HG02759 (cell line): ENCODE measurements at regions not wholly inside any gene's neighbourhood (a gene's known extent, or its start where the extent isn't known, plus 50 kb on each side); places are given as distances from the start of the nearest gene placed in this dataset.

Experiments used
- ATAC-seq: cut with Tn5 transposase; IDR thresholded peaks from one replicate; pipeline ENCODE4 v1.9.1; 2021; ENCODE audit warnings: mild to moderate bottlenecking, moderate library complexity; ENCODE audit not compliant: unreplicated experiment

DNA sequence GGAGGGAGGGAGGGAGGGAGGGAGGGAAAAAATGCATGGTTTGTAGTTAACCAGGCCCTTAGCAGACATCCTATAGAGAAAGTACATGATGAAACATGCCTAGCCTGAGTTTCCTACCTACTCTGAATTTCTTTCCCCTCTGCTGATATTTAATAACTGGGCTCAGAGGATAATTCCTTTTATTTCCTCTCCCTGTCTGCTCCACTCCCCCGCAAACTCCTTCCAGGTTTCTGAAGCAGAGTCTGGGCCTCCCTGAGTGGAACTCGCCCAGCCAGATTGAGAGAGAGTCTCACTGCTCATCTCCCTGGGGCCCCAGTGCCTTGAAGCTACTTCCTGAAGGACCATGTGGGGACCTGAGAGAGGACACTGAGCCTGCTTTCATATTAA, 111.9 kb upstream of the SLC44A3 start:
- ATAC-seq = no peak

DNA sequence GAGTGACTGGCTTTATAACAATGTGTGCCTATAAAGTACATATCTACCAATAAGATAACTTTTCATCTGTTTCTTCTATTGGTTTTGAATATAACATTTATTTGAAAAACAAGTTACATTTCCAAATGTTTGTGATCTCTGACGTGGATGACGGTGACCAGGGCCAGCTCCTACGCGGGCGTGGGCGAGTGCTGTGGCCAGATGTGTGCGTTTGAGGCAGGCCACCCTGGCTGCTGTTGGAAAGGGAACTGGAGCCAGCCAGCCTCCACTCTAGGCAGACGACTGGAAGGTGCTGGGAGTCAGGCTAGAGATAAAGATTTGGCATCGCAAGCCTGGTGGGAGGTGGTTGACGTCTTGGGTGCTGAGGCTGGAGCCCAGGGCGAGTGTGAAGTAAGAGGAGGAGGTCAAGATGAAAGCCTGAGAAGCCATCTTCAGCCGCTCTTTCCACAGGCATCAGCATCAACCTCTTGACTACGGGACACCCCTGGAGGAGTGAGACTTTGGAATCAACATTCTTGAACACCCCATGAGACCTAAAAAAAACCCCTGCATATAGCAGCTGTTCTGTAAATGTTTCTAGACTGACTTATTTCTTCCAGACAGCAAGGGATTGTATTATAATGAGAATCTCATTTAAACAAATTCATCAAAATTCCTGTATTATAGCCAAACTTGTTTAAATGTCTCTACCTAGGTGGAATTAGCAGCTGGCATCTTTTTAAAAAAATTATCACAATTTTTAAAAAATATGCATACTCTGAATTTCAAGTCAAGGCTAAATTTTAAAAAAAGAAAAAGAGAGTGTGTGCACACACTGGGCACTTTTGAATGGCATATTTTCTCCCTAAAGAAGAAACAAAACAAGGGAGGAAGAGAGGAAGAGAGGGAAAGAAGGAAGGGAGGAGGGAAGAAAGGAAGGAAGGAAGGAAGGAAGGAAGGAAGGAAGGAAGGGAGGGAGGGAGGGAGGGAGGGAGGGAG, 112.5 kb upstream of the SLC44A3 start:
- ATAC-seq = no peak

DNA sequence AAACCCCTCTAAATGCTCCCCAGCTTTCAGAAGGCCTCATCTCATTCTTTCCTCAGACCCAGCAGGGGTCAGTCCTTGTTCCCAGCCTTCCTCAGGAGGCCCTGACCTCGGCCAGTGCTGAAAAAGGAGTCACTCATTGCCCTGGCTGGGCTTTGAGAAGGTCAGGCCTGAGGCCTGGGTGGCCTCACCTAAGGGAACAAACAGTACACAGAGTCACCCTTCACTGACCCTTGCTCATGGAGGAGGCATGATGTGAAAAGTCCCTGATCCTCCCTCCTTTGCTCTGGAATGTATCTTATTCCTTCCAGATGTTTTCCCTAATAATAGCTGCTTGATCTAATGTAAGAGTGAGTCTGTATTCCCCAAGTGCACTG, 117.7 kb upstream of the SLC44A3 start:
- no peak for ATAC-seq

DNA sequence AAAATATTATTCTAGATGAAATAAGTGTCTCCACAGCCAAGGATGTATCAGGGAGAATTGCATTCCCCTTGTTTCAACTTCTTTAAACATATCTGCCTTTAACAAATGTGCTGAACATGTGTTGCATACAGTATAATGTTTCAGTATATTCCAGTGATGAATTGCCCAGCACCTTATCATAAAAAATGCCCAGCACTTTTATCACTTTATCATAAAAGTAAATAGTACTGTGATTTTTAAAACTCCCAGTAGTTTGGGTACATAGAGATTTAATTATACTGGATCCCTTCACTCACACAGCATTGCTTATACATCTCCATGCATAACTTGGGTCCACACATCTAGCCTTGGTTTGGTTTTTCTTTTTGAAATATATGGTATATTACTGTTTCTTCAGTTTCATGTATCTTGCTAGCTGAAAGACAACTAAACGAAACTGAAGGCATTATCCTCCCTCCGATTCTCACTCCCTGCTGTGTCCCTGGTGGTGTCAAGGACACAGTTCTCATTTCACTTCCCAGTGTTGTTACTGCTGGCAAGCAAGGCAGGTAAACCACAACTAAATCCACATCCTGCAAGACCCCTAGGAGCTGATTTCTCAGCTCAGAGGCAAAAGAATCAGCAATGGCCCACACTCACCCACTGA, 118.2 kb upstream of the SLC44A3 start:
- ATAC-seq = no peak

DNA sequence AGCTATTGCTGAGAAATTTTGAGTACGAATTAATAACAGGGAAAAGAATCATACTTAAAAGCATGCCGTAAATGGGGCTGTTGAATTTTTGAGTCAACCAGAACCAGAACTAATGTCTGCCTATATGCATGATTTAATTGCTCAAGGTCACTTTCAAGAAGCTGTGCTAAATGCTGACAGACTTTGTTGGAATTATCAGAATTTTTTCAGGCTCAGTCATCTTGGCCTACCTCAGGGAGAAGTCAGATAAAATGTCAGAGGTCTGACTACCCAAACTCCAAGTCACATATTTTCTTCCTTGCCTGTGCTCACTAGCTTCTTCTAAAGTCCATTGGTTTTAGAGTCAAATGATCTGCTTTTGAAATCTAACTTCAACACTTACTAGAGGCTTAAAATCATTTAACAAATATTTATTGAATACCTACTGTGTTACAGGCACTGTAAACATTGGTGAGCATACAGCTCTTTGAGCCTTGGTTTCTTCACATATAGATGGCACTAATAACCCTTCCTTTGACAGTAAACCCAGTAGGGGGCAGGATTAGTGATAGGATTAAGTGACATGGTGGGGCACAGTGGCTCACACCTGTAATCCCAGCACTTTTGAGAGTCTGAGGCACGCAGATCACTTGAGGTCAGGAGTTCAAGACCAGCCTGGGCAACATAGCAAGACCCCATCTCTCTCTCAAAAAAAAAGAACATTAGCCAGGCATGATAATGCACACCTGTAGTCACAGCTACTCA, 121.2 kb upstream of the SLC44A3 start:
- no peak for ATAC-seq

DNA sequence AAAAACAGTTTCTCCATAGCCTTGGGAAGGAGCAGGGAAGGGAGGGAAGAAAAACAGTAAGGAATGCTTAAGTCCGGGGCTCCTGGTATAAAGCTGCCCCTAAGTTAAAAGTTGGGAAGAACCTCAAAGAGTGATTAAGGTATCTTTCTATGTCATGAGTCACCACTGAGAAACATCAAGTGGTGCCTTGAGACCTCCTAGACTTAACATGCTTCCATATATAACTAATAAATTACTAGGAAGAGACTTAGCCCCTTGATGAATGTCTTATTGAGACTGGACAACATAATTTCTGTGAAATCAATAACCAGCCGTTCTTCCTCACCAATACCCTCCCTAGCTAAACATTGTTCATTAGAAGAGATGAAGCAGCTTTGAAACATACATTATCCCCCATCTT, 121.8 kb upstream of the SLC44A3 start:
- ATAC-seq = no peak

DNA sequence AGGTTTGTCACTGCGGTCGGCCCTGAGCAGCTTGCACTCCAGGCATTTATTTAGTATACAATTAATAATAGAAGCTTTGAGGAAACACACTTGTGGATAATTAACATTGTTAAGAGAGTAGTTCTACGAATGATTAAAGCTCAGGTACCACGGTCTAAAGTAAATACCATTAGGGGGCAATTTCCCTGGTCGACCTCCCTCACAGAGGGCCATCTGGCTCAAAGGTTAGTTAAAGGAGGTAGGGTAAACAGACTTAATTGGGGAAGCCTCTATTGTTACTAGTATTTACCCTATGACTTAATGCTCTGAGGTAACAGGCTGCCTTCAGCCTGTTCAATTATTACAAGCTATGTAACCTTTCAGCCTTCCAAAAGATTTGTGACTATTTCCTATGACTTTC, 122.3 kb upstream of the SLC44A3 start:
- ATAC-seq = no peak

DNA sequence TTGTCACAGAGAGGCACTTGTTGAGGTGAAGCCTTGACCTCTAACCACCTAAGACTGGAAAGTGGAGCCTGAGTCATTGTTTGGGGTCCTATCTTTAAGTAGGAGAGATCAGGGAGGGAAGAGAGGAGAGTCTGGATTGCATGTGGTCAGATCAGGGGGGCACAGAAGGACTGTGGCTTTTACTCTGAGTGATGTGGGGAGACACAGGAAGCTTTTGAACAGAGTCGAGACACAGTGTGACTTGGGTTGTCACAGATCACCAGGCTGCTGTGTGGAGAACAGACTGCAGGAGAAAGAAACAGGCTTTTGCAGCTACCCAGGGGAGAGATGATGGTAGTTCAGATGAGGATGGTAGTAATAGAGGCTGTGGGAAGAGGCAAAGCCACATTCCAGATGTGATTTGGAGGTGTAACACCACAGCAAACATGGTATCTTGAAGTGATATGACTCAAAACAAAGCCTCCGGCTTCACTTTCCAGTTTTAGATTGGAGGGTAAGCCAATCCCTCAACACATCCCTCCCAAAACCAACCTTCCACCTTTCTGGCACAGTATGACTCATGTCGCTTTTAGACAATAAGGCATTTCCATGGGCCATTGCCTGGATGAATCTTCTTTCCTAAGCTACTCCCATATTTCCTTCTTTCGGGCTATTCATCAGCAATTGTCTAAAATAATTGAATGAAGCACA, 125.8 kb upstream of the SLC44A3 start:
- no peak for ATAC-seq

DNA sequence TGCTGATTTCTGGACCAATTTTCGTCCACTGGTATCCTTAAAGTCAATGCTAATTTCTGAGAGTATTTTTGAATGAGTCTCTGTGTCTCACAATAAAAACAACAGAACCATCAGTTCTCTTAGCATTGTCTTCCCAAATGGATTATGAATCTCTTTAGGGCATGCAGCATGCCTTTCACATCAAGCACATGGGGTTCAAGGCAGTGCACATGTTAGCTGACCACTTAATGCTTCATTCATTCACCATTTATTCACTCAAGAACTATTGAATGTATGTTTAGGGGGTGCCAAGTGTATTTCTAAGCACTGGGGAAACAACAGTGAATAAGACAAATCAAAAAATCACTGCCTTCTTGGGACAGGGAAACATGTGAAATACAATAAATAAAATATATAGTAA, 126.7 kb upstream of the SLC44A3 start:
- no peak for ATAC-seq

DNA sequence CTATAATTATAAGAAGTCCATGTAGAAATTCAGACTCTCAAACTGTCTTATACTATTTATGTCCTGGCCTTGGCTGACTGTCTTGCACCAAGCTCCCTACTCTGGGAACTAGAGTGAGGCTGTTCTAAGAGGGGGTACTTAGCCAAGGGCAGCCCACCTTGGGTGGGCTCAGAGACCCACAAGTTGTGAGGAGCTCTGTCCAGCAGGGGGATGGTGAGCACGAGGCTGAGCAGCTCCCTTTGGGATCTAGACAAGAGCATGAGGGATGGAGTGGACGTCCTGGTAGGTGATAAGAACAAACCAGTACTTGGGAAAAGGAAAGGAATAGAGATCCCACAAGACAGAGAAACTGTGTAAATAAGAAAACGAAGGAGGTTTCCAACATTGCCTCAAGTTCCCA, 127.1 kb upstream of the SLC44A3 start:
- no peak for ATAC-seq

DNA sequence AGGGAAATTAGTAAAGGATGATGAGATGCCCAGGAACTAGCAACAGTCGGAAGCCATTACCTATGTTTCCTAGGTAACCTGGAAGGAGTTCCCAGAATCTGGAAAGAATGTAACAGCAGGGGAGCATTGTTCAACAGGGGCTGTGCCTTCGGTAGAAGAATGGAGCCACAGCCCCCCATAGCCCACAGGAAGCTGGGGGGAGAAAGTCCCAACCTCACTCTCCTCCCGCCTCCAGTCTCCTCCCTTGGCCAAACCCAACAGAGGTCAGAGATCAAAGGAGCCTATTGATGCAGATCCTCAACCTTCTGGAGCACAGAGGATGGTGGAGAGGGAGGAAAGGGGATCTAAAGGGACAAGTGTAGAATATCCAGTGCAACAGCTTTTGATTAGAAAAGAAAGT, 131.5 kb upstream of the SLC44A3 start:
- ATAC-seq = no peak

DNA sequence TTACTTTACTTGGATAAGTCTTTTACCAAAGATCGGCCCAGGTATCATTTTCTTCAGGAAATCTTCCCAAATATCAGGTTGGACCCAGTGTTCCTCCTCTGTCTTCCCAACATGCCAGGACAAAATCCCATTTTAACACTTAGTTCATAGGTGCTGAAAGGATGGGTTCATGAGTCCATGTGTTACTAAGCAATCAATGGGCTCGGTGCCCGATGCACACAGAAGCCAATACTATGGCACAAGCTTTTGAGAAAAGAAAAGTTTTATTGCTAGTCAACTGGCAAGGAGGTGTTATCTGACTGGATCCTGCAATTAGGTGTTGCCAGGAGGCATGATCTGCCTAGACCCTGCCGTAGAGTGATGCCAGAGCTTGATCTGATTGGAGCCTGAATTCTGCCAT, 133.3 kb upstream of the SLC44A3 start:
- ATAC-seq = no peak

DNA sequence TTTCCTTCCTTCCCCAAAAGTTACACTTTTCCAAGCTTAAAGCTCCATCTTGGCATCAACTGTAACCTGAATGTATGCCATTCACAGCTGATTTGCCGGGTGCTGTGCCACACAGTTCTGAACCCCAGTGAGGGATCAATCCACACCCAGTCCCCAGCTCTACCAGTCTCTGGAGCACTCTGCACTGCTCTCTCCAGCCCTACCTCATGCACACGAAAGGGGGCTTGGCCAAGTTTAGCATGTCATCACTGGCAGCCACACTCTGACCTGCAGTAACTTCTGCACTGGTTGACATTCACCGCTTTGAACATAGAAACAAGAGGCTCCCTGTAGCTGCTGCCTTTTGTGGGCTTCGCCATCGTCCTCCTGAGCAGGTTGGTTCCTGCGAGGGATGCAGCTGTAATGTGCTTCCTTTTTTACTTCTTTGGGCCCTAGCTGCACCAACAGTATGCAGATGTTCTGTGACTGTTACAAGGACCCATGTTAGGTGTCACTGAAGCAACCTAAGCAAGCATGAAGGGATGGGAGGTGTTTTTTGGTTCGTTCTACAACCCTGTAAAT, 135.4 kb upstream of the SLC44A3 start:
- ATAC-seq = no peak

DNA sequence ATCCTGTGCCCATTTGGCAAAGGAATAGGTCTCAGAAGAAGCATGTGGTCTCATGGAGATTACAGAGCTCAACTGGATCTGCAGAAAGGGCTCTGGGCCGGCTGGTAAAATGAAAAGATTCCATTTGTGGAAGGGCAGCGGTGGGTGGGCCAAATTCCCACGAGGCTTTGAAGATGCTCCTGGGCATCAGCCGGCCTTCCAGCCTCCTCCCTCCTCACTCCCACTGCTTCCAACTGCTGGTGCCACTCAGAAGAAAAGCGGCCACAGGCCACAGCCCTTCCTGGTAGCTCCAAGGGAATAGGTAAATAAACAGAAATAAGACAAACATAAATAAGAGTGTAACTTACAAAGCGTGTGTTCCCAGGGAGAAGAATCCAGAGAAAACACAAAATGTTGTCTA, 136.3 kb upstream of the SLC44A3 start:
- no peak for ATAC-seq

DNA sequence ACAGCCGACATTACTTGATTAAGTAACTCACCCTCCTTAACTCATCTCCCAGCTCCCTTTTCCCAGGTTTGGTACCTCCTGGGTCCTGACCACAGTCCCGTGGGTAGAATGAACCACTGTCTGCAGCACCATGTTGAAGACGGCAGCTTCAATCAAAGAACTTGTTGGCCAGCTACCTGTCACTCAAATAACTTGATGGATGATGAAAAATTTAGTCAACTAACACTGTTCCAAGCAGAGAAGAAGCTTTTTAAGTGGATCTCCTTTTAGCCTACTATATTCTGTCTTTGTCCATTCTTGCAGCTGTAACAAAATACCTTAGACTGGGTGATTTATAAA, 138.4 kb upstream of the F3 start:
- no peak for ATAC-seq

DNA sequence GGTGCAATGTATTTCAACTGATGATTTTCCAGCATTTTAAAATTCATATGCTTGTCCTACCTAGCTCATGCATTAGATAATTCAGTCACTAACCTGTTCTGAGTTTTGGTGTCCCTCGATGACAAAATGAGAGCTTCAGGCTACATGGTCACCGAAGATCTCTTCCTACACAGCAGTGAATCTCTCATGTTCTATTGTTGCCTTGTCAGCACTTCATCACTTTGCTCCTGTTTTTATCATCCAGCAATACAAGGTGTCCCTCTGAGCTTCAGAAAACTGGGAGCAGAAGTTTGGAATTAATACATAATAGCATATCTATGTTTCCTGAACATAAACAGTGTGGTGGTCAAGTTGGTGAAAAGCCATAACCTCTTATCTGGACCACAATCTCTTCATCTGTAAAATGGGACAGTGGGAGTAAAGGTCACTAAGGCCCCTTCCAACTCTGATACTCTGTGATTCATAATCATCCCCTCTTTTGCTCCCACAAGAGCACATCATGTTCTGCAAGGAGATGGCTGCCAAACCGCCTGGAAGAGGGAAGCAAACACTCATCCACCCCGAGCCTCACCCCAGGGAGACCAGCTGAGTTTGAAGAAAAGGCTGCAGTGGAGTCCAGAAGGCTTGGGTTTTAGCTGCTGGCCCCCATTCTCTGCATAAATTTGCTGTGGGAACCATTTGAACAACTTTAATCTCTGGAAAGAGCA, 137.9 kb upstream of the F3 start:
- ATAC-seq = no peak

DNA sequence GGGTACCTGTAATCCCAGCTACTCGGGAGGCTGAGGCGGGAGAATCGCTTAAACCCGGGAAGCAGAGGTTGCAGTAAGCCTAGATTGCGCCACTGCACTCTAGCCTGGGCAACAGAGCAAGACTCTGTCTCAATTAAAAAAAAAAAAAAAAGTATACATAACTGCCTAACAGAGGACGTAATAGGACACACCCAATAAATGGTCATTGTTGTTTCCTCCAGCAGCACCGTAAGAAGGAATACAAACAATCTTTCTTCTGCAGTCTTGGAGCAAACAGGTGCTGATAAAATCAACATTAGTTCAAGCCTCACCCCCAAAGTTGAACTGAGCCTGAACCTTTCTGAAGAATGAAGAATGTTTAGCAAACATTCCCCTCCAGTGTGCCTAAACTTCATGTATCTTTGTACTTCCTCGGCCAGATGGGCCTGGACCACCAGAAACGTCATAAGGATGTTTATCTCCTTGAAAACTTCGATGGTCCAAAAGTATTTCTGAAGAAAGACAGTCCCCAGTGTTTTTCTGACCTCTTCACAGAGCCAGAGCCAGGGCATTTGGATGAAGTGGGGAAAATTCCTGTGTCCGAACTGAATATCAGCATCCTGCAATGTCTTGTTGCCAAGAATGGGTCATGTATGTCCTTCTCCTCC, 136.8 kb upstream of the F3 start:
- ATAC-seq = no peak

DNA sequence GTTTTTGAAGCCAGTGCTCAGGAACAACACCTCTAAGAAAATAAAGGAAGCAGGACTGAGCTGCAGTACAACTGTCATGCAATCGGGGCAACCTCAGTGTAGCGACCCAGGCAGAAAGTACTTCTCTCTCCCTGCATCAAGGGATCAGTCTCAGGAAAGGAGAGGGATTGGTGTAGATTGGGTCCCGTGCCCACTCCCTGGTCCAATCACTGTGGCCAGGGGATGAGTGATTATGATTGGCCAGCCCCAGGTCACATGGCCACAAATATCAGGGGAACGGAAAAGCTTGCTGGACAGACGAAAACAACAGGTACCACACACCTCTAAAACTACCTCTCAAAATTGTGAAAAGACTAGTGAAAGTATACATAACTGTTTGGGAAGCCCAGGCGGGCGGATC, 136.2 kb upstream of the F3 start:
- ATAC-seq = no peak

DNA sequence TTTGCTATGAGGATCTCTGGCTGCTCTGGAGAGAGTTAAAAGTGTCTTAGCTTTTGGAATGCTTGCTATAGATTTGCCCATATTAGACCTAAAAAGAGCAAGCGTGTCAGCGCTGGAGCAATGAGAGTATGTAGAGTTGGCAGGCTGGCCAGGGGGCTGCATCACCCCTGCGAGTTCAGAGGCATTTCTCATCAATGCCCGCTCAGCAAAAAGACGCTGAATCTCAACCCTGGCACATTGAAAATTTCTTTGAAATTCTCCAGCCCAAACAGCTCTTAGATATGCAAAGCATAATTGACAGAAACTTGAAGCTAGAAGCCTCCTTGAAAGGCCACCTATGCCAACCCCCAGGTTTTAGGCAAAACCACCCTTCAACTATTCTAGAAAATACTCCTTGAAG, 135.5 kb upstream of the F3 start:
- no peak for ATAC-seq

DNA sequence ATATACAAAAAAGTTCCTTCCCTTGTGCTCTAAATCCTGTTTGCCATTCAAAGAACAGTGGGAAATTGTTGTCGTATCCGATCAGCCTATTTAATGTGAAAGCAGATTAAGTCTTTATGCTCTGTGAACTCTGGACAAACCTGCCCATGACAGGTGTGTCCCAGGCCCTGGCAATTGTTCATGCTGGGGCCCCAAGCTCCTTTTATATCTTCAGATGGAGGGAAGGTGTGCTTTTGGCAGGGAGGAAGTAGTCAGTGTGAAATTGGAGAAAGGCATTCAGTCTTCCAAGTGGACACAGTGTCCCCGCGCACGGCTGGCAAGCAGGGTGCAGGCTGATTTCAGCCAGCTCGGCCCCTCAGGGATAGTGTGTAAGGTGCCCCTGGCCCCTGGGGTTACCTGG, 135.1 kb upstream of the F3 start:
- ATAC-seq = no peak
